ENCODE measurements at regions not wholly inside any gene's neighbourhood (a gene's known extent, or its start where the extent isn't known, plus 50 kb on each side); places are given as distances from the start of the nearest gene placed in this dataset.

DNA sequence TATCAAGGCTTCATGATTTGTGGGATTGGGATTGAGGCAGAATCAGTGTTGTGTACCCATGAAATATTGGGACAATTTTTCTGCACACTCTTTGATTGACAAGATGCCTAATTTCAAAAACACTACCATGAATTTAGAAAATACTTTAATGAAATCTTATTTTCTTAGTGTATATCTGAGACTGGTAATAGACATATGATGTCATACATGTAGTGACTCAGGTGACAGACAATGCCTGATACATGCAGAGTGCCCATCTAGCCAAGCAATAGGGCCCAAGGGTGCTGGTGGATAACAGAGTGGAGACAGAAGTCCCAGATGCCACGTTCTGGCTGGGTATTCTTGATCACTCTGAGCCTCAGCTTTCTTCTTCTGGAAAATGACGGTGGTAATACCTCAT is 279.6 kb upstream of the ARID1B start:
- no peak for DNase-seq (ENCODE audit: low spot score in 2 of 2)
- Histone ChIP-seq H3K27ac (no peak overlapping the region), H3K27me3 (no peaks in the 10 kb centered on the region), H3K9me3 (no peaks in the 10 kb centered on the region), H3K4me1 (no peaks in the 10 kb centered on the region), H3K36me3 (no peaks in the 10 kb centered on the region), H3K4me3 (no peak overlapping the region)
- TF ChIP-seq POLR2AphosphoS5 (IDR thresholded peaks at IDR 0.05), result no peak
- TF ChIP-seq, protein P1, sequence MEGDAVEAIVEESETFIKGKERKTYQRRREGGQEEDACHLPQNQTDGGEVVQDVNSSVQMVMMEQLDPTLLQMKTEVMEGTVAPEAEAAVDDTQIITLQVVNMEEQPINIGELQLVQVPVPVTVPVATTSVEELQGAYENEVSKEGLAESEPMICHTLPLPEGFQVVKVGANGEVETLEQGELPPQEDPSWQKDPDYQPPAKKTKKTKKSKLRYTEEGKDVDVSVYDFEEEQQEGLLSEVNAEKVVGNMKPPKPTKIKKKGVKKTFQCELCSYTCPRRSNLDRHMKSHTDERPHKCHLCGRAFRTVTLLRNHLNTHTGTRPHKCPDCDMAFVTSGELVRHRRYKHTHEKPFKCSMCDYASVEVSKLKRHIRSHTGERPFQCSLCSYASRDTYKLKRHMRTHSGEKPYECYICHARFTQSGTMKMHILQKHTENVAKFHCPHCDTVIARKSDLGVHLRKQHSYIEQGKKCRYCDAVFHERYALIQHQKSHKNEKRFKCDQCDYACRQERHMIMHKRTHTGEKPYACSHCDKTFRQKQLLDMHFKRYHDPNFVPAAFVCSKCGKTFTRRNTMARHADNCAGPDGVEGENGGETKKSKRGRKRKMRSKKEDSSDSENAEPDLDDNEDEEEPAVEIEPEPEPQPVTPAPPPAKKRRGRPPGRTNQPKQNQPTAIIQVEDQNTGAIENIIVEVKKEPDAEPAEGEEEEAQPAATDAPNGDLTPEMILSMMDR (IDR thresholded peaks at IDR 0.05), result no peak
- TF ChIP-seq EP300 (IDR thresholded peaks at IDR 0.05), result no peak
- no peak for TF ChIP-seq POLR2A (IDR thresholded peaks at IDR 0.05)
- 87% methylated on average over 2 of the region's 2 CpGs for WGBS

DNA sequence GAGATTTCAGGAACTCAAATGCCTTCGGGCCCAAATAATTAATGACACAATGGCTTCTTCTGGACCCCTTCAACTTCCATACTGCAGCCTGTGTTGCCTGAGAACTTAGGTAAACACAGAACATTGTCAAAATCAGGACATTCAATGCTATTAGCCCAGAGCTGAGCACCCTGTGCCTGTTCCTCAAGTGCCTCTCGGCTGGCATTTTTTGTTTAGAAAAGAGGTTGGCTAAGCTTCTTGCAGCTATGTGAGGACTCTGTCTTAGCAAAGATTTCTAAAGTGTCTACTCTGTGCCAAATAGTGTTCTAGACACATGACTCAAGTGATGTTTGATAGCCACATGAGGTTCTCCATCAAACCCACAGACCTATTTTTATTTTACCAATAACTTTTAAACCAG is 289.3 kb upstream of the ARID1B start:
- H3K9me3 ChIP-seq, result no peaks in the 10 kb centered on the region
- TF ChIP-seq EP300 (IDR thresholded peaks at IDR 0.05), result no peak
- no peak for TF ChIP-seq POLR2A (IDR thresholded peaks at IDR 0.05)
- TF ChIP-seq POLR2AphosphoS5 (IDR thresholded peaks at IDR 0.05), result no peak
- TF ChIP-seq, protein P1 (IDR thresholded peaks at IDR 0.05), result no peak
- H3K27me3 ChIP-seq, result no peaks in the 10 kb centered on the region
- WGBS, result 85% methylated on average over 2 of the region's 2 CpGs
- no peak for DNase-seq (ENCODE audit: low spot score in 2 of 2)
- no peak overlapping the region for H3K4me3 ChIP-seq
- no peaks in the 10 kb centered on the region for H3K36me3 ChIP-seq
- H3K27ac ChIP-seq, result no peak overlapping the region
- no peaks in the 10 kb centered on the region for H3K4me1 ChIP-seq

DNA sequence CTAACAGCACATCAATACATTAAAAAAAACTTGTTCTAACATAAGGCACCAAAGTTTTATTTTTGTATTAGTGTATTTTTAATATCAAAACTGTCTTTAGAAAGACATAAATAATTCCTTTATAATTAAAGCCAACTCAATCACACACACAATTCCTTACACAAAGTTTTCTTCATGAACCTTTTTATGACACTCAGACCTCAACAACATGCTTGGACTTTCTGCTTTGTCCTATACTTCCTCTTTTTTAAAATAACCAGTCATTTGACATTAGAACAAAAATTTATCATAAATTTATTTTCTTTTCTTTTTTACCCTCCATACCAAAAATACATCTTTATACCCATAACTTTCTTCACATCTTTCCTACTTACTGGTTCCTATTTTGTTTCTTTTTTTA is 292.0 kb upstream of the ARID1B start:
- H3K36me3 ChIP-seq, result no peaks in the 10 kb centered on the region
- no peak for DNase-seq (ENCODE audit: low spot score in 2 of 2)
- no peaks in the 10 kb centered on the region for H3K27me3 ChIP-seq
- no peaks in the 10 kb centered on the region for H3K9me3 ChIP-seq
- no peak overlapping the region for H3K4me3 ChIP-seq
- no peaks in the 10 kb centered on the region for H3K4me1 ChIP-seq
- no peak overlapping the region for H3K27ac ChIP-seq
- no peak for TF ChIP-seq POLR2A (IDR thresholded peaks at IDR 0.05)
- no peak for TF ChIP-seq EP300 (IDR thresholded peaks at IDR 0.05)
- TF ChIP-seq, protein P1 (IDR thresholded peaks at IDR 0.05), result no peak
- no peak for TF ChIP-seq POLR2AphosphoS5 (IDR thresholded peaks at IDR 0.05)

DNA sequence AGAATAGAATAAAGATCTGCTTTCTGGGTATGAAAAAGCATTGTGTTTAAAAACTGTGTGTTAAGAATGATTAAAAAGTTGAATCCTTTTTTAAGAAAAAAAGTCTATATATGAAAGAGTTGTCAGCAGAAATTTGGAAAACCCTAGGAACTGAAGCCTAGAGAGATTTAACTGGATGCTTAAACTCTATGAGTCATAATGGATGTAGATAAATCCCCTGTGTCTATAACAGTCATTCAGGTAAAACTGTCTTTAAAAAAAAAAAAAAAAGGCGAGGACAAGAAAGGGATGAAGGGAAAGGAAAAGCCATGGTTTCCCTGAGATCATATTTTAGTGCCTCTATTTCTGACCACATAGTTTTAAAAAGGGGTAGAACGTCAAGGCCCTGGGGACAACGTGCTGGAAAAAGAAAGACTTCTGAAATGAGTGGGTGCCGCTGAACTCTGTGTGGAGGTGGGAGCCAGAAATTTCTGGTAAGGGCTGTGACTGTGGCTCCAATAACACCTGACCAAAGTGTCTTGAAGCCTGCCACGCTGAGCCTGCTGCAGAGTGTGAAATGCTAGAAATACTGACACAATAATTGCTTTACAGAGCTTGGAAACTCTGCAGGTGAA is 302.6 kb upstream of the ARID1B start:
- no peak overlapping the region for H3K27ac ChIP-seq
- TF ChIP-seq POLR2AphosphoS5 (IDR thresholded peaks at IDR 0.05) (no peak), EP300 (IDR thresholded peaks at IDR 0.05) (no peak), POLR2A (IDR thresholded peaks at IDR 0.05) (no peak)
- TF ChIP-seq, protein P1 (IDR thresholded peaks at IDR 0.05), result no peak
- H3K36me3 ChIP-seq, result no peaks in the 10 kb centered on the region
- H3K27me3 ChIP-seq, result no peaks in the 10 kb centered on the region
- DNase-seq (ENCODE audit: low spot score in 2 of 2), result no peak
- H3K4me3 ChIP-seq, result no peak overlapping the region
- no peaks in the 10 kb centered on the region for H3K9me3 ChIP-seq
- WGBS, result 87% methylated on average over 5 of the region's 5 CpGs
- no peaks in the 10 kb centered on the region for H3K4me1 ChIP-seq

DNA sequence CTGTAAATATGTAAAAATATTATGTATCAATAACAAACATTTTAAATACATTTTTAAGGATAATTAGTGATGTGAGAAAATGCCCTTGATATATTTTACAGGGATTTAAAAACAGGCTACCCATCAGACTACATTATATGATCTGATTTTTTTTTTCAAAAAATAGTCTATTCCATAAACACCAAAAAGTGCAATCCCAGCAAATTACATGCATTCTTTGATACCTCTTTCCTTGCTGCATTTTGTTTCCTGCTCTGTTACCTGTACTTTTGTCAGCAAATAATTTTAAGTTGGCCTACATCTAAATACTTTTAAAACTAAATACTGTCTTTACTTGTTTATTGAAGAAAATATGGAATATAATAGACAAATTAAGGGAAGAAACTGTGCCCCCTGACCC is 306.2 kb upstream of the ARID1B start:
- Histone ChIP-seq H3K9me3 (no peaks in the 10 kb centered on the region), H3K4me1 (no peaks in the 10 kb centered on the region), H3K27ac (no peak overlapping the region), H3K27me3 (no peaks in the 10 kb centered on the region), H3K36me3 (no peaks in the 10 kb centered on the region), H3K4me3 (no peak overlapping the region)
- DNase-seq (ENCODE audit: low spot score in 2 of 2), result no peak
- TF ChIP-seq POLR2AphosphoS5 (IDR thresholded peaks at IDR 0.05) (no peak), EP300 (IDR thresholded peaks at IDR 0.05) (no peak), POLR2A (IDR thresholded peaks at IDR 0.05) (no peak)
- TF ChIP-seq, protein P1 (IDR thresholded peaks at IDR 0.05), result no peak

All from suprapubic skin (tissue), 4 donors.